ENCODE measurements at regions not wholly inside any gene's neighbourhood (a gene's known extent, or its start where the extent isn't known, plus 50 kb on each side); places are given as distances from the start of the nearest gene placed in this dataset.
"Not testable (repeated sequence)": the region's sequence is repeated elsewhere in the genome, so short reads cannot be mapped to it uniquely, and the experiment has no call there.

- TF ChIP-seq CTCF, POLR2A (IDR thresholded peaks at IDR 0.05): not testable (repeated sequence)
Observed at GRCh38 chr9:109663978-109664377, 116.0 kb upstream of the PALM2AKAP2 start.
